ENCODE measurements at regions not wholly inside any gene's neighbourhood (a gene's known extent, or its start where the extent isn't known, plus 50 kb on each side); places are given as distances from the start of the nearest gene placed in this dataset.

DNA sequence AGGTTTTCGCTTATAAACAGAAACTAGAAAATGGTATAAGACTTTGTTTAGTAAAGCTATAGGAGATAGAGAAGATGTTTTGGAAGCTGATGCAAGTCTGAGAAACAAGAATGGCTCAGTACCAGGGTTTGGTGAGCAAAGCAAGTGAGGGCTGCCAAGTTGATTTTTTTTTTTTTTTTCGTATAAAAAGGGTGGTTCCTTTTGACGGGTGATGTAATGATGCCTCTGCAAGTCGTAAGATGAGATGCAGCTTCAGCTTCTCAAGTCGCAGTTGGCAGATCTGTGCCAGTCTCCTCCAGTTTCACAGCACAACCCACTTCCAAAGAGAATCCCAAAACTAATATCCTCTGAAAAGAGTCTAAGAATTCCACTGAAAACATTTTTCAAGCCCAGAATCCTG is 252.8 kb upstream of the CDH4 start:
- DNase-seq (ENCODE audit: low spot score) = no peak

DNA sequence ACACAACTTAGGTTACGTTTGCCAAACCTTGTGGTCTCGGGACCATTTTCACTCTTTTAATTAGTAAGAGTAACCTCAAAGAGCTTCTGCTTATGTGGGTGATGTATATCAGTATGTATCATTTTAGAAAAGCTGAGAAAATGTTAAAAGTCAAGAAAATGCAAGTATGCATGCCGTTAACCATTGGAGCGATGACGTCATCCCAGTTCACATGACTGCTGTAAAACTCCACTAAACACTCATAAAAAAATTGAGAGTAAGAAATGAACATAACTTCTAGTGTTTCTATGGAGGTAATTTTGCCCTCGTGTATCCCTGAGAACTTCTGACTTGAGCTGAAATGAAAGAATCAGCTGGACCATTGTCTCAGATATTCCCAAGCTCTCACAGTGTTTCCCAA is 250.0 kb upstream of the CDH4 start:
- no peak for DNase-seq (ENCODE audit: low spot score)

DNA sequence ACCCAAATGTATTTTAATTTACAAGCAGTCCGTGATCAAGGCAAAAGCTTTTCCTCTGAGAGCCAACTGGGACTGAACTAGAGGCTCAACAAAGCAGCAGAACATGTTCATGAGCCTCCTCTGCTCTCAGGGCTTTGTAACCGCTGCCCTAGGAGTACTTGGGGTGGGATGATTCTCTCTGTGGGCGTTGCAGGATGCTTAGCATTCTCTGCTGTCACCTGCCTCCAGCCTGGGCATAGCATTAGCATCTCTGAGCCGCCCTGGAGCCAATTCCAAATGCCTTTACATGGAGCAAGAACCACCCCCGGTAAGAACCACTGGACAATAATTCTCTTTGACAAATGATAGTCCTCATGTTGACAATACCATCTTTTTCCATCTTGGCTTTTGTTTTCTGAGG is 237.6 kb upstream of the CDH4 start:
- DNase-seq (ENCODE audit: low spot score) = no peak

DNA sequence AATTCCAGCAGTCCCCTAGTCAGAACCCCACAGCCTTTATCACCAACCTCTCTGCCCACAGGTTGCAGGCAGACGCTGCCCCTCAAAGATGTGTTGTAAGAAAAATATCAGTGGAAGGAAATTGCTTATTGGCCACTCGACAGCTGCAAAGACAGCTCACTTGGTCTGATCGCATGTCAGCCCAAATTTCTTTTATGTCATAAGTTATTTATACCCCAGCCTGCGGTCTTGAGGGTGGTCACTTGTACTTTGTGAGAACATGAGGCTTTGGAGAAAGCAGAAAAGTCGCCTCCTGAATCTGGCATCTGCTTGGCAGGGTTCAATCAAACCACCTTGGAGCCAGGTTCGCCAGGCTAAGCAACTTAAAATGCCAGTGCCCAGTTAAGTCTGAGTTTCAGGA is 236.5 kb upstream of the CDH4 start:
- no peak for DNase-seq (ENCODE audit: low spot score)

DNA sequence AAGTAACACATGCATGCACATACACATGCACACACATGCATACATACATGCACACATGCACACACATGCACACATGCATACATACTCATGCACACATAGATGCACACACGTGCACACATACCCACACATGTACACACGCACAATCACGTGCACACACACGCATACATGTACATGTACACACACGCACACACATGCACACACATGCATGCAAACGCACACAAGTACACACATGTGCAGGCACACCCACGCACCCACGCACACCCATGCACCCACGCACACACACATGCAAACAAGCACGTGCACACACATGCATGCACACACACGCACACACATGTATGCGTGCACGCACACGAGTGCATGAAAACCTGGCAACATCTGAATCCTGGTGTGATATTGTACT is 232.7 kb upstream of the CDH4 start:
- DNase-seq (ENCODE audit: low spot score) = no peak

DNA sequence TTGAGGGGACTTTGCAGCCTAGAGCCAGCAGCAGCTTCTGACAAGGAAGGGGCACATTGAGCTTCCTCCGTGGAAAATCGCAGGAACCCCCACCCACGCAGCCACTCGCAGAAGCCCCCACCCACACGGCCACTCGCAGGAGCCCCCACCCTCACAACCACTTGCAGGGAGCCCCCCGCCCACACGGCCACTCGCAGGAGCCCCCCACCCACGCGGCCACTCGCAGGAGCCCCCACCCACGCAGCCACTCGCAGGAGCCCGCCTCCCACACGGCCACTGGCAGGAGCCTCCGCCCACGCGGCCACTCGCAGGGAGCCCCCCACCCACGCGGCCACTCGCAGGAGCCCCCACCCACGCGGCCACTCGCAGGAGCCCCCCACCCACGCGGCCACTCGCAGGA is 228.4 kb upstream of the CDH4 start:
- DNase-seq (ENCODE audit: low spot score) = no peak

DNA sequence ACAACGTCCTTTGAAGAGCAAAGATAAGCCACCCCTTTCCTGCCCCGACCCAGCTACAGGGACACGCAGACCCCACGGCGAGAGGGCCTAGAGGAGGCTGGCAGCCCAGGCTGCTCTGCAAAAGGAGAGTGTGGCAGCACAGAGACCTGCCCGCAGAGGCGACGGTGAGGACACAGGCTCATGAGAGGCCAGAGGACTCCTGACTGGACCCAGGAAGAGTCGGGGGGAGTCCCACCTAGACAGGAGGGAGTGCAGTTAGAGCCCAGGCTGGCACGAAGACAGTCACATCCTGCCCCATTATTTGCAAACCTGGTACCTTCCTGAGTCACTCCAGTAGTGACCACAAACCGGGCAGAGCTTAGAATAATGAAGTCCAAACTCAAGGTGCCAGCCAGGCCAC is 227.7 kb upstream of the CDH4 start:
- DNase-seq (ENCODE audit: low spot score) = no peak

DNA sequence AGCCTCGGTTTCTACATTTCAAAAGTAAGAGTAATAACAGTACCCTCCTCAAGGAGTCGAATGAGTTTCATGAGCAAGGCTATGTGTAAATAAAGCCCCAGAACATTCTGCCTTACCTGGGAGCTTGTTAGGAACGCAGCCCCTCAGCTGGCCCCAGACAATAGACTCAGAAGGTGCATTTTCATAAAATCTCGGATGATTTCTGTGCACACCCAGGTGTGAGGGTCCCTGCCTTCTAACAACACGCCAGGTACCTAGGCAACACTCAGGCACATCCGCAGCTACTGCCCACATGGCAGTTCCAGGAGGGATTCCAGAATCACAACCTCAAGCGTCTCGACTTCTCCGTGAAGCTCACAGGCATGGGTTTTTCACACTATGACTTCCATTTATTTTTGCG is 226.5 kb upstream of the CDH4 start:
- DNase-seq (ENCODE audit: low spot score) = no peak

DNA sequence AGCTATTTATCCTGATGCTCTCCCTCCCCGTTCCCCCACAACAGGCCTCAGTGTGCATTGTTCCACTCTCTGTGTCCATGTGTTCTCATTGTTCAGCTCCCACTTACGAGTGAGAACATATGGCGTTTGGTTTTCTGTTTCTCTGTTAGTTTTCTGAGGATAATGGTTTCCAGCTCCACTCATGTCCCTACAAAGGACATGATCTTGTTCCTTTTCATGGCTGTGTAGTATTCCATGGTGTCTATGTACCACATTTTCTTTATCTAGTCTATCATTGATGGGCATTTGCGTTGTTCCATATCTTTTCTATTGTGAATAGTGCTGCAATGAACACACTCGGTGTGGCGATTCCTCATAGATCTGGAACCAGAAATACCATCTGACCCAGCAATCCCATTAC is 225.9 kb upstream of the CDH4 start:
- DNase-seq (ENCODE audit: low spot score) = no peak

DNA sequence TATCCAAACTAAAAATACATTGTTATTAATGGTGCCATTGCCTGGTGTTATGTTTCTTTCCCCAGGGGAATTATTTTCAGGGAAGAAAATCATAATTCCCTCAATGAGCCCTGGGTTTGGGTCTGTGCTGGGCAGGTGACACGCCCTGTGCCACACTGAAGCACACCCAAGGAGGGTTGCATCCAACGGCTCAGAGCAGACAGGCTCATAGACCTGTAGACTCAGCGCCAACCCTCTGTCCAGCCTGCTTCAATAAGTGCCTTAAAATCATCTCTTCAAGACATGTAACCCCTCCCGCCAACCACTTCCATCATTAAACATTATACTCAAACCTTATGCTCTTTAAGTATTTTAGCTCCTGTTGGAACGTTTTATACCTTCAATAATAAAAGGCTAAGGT is 225.3 kb upstream of the CDH4 start:
- no peak for DNase-seq (ENCODE audit: low spot score)

DNA sequence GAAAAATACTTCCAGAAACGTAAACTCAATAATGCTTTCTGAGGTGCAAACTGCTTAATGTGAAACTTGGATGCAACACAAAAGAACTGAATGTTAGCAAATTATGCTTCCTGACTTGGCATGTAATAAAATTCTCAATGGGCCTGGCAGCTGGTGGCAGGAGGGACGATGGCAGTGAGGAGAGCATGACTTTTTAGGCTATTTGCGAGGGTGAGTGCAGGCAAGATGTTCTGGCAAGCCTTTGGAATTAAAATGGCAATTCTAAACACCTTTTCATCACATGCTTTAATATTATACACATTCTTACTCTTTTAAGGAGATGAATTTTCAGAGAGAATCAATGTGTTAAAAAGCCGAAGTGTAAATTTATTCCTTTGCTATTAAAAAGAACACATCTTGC is 224.8 kb upstream of the CDH4 start:
- no peak for DNase-seq (ENCODE audit: low spot score)

DNA sequence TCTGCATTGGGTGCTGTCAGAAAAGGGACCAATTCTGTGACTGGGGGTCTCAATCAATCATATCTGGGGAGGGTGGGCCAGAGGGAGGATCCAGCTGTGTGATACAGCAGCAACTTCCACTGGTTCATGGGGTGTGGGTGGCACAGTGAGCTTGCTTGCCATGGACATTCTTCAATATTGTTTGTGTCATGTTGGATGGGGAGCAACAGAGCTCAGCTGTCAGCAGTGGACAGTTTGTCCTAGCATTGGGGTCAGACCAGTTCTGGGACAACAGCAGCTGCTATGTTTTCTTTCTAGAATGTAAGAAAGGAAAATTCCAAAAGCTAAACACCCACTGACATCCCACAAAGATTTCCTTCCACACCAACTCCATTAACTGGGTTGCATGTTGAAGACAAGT is 221.9 kb upstream of the CDH4 start:
- DNase-seq (ENCODE audit: low spot score) = no peak

DNA sequence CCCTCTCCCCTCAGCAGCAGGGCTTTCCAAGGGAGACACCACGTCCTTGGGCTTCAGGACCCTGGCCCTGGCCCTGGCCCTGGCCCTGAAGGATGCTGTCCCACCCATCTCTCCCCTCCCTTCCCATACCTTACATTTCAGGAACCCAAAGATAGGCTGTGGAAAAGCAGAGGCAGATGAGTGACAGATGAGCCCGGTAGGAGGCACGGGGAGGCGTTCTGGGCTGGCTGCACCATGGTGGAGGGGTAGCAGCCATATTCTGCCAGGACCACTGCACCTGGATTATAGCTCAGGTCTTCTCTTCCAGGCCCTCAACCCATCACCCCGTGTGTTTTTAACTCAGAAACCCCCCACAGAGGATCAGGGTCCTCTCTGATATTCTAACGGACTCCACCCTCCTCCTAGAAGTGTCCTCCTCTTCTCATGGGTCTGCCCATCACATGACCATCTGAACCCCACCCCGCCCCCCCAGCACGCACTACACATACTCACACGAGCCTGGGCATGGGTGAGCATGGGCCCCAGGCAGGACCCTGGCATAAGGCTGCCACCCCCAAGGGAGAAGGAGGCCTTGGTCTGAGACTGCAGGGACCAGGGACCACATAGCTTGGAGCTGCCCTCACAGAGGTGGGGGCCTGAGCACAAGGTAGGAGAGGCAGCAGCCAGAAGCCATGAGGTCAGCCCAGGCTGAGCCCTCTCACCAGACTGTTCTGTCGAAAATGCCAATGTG is 220.8 kb upstream of the CDH4 start:
- no peak for DNase-seq (ENCODE audit: low spot score)

DNA sequence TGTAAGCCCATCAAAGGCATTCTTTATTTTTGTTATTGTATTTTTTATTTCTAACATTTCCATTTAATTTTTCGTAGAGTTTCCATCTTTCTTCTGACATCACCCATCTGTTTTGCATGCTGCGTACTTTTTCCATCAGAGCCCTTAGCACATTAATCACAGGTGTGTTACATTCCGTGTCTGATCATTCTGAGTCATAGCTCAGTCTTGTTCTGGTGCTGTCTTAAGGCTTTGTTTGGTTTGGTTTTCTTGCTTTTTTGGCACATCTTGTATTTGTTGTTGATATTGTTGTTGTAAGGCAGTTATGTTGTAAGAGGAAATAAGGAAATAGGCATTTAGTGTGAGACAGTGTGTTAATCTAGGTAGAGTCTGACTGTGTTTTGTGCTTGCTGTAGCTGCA is 214.6 kb upstream of the CDH4 start:
- no peak for DNase-seq (ENCODE audit: low spot score)

DNA sequence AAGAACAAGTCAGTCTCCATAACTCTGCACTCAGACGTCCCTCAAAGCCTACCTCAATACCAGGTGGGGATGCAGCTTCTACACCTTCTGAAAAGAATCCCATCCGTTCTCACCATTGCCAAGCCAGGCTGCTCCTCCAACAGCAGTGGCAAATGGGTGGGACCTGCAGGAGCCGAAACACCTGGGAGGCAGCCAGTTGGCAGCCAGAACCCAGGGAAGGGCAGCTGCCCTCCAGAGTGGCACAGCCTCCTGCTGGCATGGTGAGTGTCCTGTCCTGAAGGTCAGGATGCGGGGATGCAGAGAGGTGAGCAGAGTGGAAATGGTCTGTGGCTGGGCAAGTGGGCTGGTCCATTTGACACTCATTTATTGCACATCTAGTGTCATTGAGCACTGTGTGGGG is 210.6 kb upstream of the CDH4 start:
- DNase-seq (ENCODE audit: low spot score) = no peak

DNA sequence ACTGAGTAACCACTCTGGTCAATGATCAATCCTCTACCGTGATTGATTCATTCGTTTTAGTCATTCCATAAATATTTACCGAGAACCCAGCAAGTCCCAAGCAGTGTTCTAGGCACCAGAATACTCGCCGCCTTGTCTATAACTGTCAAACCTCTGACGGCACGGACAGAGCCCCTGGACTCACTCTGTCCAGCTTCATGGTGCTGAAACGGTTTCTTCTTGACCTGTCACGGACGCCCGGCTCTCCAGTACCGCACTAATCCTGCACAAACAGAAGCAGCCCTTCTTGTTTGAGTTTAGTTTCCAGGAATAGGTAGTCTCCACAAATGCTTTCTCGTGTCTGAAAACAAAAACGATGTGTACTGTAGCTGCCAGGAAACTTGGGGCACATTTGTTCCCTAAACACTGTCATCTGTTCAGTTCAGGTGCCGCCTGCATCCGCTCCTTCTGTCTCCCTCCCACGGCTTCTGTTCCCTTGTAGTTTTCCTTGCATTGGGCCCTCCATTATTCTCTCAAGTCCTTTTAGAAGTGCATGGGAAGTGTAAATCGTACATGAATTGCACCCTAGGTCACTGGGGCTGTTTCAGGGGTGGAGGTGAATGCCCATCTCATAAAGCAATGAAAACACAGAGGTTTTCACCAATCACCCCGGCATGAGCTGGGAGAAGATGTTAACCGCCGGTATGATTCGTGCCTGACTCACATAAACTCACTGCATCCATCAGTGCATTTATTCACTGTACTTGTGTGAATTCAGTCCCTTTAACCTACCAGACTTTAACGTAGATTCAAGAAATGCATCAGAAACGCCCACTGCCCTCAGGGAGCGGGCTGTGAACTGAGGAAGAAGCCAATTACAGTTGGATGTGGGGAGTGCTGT is 209.3 kb upstream of the CDH4 start:
- DNase-seq (ENCODE audit: low spot score) = no peak

DNA sequence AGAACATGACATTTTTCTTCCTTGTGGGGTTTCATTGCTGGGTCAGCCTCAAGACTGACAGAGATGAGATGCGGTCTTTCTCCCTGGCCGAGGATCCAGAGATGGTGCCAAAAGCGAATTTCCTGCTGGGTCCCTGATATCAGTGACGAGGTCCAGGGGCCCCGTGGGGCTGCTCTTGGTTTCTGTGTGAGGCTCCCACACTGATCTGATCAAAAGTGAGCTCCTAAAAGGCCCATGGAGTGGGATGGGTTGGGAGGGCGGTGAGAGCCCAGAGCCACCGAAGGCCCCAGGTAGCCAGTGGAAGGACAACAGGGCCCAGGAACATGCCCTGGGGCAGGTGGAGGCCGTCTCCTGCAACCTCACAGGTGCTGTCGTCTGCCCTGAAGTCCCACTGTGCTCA is 208.4 kb upstream of the CDH4 start:
- DNase-seq (ENCODE audit: low spot score) = no peak

DNA sequence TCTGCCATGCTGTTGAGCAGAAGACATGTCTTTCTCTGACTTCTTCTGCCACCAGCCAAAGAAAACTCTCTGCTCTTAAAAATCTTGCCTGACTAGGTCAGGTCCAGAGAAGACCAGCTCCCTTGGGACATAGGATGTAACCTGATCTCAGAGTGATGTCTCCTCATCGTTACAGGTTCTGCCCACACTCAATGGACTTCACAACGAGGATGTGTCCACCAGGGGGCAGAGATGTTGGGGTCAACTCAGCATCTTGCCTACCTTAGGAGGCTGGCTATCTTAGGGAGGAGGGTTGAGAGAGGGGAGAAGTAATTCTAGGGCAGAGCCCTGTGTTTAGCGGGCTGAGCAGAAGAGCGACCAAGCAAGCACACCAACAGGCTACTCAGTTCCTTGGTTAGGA is 207.6 kb upstream of the CDH4 start:
- DNase-seq (ENCODE audit: low spot score) = no peak

DNA sequence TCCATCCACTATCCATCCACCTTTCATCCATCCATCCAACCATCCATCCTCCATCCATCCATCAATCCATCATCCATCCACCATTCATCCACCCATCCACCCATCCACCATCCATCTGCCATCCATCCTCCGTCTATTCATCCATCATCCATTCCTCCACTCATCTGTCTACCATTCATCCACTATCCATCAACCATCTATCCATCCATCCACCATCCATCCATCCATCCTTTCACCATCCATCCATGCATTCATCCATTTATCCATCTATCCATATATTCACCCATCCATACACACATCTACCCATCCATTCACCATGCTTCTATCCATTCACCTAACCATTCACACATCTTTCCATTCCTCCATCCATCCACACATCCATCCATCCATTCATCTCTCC is 207.0 kb upstream of the CDH4 start:
- DNase-seq (ENCODE audit: low spot score) = no peak

DNA sequence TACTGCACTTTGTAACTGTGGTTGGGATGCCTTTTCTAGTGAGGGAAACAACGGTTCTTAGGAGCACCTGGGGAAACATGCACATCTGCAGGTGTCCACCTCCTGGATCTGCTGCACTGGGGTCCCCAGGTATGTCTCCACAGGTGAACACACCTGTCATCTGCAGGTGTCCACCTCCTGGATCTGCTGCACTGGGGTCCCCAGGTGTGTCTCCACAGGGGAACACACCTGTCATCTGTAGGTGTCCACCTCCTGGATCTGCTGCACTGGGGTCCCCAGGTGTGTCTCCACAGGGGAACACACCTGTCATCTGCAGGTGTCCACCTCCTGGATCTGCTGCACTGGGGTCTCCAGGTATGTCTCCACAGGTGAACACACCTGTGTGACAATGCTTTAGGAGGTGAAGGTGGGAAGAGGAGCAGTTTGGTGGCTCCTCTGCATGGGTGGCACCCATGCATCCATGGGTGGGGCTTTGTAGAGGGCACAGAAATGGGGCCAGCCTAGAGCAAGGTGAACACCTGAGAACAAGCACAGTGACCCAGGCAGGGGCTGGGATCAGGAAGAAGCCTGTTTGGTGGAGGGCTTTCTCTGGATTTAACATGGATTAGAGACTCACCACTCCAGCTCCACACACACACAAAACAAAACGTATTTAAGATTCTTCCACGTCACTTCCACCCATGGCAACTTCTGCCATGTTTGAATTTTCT is 206.0 kb upstream of the CDH4 start:
- DNase-seq (ENCODE audit: low spot score) = no peak

DNA sequence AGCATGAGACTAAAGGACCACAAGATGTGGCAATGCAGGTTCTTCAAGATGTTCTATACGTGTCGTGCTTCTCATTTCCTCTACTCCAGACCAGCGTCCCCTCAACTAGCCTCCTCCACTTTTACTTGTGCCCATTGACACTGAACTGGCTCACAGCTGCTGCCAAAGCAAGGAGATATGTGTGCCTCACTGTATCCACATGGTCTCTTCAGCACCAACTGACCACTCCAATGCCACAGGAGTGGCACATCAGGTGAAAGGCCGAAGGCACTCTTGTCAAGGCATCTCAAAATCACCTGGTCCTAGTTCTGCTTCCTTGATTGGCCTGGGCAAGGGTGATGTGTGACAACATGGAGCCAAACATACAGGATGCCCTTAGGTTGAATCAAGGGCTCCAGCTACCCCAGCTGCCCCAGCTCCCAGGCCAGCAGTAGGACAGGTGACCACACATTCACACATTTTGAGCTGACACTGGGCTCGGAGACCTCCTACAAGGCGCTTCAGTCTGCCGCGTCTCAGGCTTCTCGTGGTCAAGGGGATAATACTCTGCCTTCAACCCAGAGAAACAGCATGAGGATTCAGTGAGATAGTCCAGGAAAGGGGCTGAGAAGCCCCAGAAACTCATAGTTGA is 205.2 kb upstream of the CDH4 start:
- no peak for DNase-seq (ENCODE audit: low spot score)

DNA sequence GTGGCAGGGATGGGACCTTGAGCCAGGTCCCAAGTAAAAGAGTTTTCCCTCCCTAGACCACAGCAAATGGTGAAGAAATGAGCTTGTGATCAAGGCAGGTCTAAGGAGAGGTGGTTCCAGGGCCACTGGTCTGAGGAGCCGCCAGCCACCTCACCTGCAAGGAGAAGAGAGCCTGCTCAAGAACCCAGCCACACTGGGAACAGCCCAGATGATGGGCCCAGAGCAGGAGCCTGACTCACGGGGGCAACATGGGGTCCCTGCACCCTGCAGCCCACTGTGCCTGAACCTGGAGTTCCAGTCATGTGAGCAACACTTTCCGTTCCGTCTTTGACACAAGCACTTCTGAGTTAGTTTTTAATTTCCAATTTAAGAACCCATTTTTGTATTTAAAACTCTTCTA is 204.5 kb upstream of the CDH4 start:
- no peak for DNase-seq (ENCODE audit: low spot score)

DNA sequence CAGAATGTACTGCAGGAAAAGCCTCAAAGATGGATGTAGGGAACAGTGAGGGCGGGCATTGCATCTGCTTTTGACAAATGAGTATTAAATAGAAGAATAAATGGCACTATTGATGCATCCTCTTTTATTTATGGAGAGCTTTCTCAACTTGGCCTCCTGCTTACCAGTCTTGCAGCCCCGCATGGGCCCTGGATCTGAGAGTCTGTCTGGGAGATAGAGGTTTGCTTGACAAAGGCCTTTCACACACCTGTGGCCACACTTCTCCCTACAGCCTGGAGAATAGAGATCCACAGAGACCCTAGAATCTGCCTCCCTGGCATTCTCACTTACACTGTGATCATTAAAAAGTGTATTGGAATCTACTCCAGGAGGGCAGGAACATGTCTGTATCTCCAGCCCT is 203.8 kb upstream of the CDH4 start:
- DNase-seq (ENCODE audit: low spot score) = no peak
